H9 (cell line): ENCODE measurements at regions not wholly inside any gene's neighbourhood (a gene's known extent, or its start where the extent isn't known, plus 50 kb on each side); places are given as distances from the start of the nearest gene placed in this dataset.

Experiments
- DNase-seq: peaks from one replicate; pipeline ENCODE4 v3.0.0-alpha.2; 2017
- H2AFZ ChIP-seq: one replicate; pipeline ENCODE4 v1.6.1; 2013; ENCODE audit warnings: mild to moderate bottlenecking, low read length, control low read depth, moderate library complexity
- H2AK5ac ChIP-seq: 2 replicates; pipeline ENCODE4 v1.6.1; 2013; ENCODE audit warnings: low read length, control low read depth, mixed read lengths; ENCODE audit not compliant: insufficient read length
- H2BK120ac ChIP-seq: one replicate; pipeline ENCODE4 v1.6.1; 2013; ENCODE audit warnings: low read depth, mild to moderate bottlenecking, low read length, control low read depth, inconsistent platforms; ENCODE audit not compliant: poor library complexity, severe bottlenecking
- H2BK12ac ChIP-seq: 2 replicates; pipeline ENCODE4 v1.6.1; 2013; ENCODE audit warnings: low read length, control low read depth, mixed read lengths, low read depth; ENCODE audit not compliant: insufficient read length
- H2BK15ac ChIP-seq: 2 replicates; pipeline ENCODE4 v1.6.1; 2013; ENCODE audit warnings: low read depth, low read length, control low read depth
- H2BK20ac ChIP-seq: one replicate; pipeline ENCODE4 v1.6.1; 2013; ENCODE audit warnings: low read depth, mild to moderate bottlenecking, low read length, control low read depth, inconsistent platforms; ENCODE audit not compliant: poor library complexity, severe bottlenecking
- H2BK5ac ChIP-seq: 2 replicates; pipeline ENCODE4 v1.6.1; 2013; ENCODE audit warnings: low read length, control low read depth, mixed read lengths; ENCODE audit not compliant: insufficient read length
- H3K14ac ChIP-seq: 2 replicates; pipeline ENCODE4 v1.6.1; 2013; ENCODE audit warnings: low read length, control low read depth; ENCODE audit not compliant: insufficient read depth
- H3K18ac ChIP-seq: 2 replicates; pipeline ENCODE4 v1.6.1; 2013; ENCODE audit warnings: low read depth, mild to moderate bottlenecking, mixed read lengths, low read length, control low read depth; ENCODE audit not compliant: insufficient read length
- H3K23ac ChIP-seq: 2 replicates; pipeline ENCODE4 v1.6.1; 2013; ENCODE audit warnings: low read length, control low read depth, mixed read lengths, low read depth; ENCODE audit not compliant: insufficient read length
- H3K23me2 ChIP-seq: 2 replicates; pipeline ENCODE4 v1.6.1; 2013; ENCODE audit warnings: low read depth, mild to moderate bottlenecking, mixed read lengths, low read length, control low read depth; ENCODE audit not compliant: insufficient read length, poor library complexity, severe bottlenecking
- H3K27ac ChIP-seq: 2 replicates; pipeline ENCODE4 v1.5.1; 2013; ENCODE audit warnings: low read length, control low read depth, mixed read lengths, low read depth; ENCODE audit not compliant: insufficient read length
- H3K27me3 ChIP-seq: 2 replicates; pipeline ENCODE4 v1.6.1; 2013; ENCODE audit warnings: low read length, control low read depth, inconsistent platforms; ENCODE audit not compliant: insufficient read depth
- H3K4ac ChIP-seq: 2 replicates; pipeline ENCODE4 v1.6.1; 2013; ENCODE audit warnings: low read depth, mild to moderate bottlenecking, control low read depth, inconsistent platforms, low read length, moderate library complexity
- H3K4me1 ChIP-seq: 2 replicates; pipeline ENCODE4 v1.6.1; 2013; ENCODE audit warnings: low read length, control low read depth, inconsistent platforms; ENCODE audit not compliant: insufficient read depth
- H3K4me2 ChIP-seq: 2 replicates; pipeline ENCODE4 v1.6.1; 2013; ENCODE audit warnings: low read length, control low read depth, mixed read lengths; ENCODE audit not compliant: insufficient read length, insufficient read depth
- H3K56ac ChIP-seq: 2 replicates; pipeline ENCODE4 v1.6.1; 2013; ENCODE audit warnings: low read depth, mild to moderate bottlenecking, mixed read lengths, low read length, control low read depth; ENCODE audit not compliant: insufficient read length
- H3K79me1 ChIP-seq: 2 replicates; pipeline ENCODE4 v1.6.1; 2013; ENCODE audit warnings: low read depth, mild to moderate bottlenecking, moderate library complexity, low read length, control low read depth, inconsistent platforms; ENCODE audit not compliant: insufficient read depth, poor library complexity, severe bottlenecking
- H3K79me2 ChIP-seq: 2 replicates; pipeline ENCODE4 v1.6.1; 2013; ENCODE audit warnings: low read length, control low read depth, inconsistent platforms; ENCODE audit not compliant: insufficient read depth
- H3K9ac ChIP-seq: 2 replicates; pipeline ENCODE4 v1.6.1; 2013; ENCODE audit warnings: low read length, control low read depth, mixed read lengths; ENCODE audit not compliant: insufficient read length; ENCODE audit errors: extremely low read depth
- H3K9me3 ChIP-seq: one replicate; pipeline ENCODE4 v1.6.1; 2013; ENCODE audit warnings: low read depth, low read length, inconsistent platforms; ENCODE audit not compliant: control insufficient read depth
- H3T11ph ChIP-seq: one replicate; pipeline ENCODE4 v1.6.1; 2013; ENCODE audit warnings: mild to moderate bottlenecking, low read length, control low read depth, inconsistent platforms
- H4K20me1 ChIP-seq: one replicate; pipeline ENCODE4 v1.6.1; 2013; ENCODE audit not compliant: control insufficient read depth, insufficient read length, insufficient read depth
- H4K5ac ChIP-seq: 2 replicates; pipeline ENCODE4 v1.6.1; 2013; ENCODE audit warnings: low read depth, mild to moderate bottlenecking, mixed read lengths, low read length, control low read depth; ENCODE audit not compliant: insufficient read length
- H4K8ac ChIP-seq: replicated peaks from 2 replicates; pipeline ENCODE4 v1.6.1; 2013; ENCODE audit warnings: low read length, control low read depth, mixed read lengths, low read depth; ENCODE audit not compliant: insufficient read length
- H4K91ac ChIP-seq: 2 replicates; pipeline ENCODE4 v1.6.1; 2013; ENCODE audit warnings: low read depth, mild to moderate bottlenecking, moderate library complexity, mixed read lengths, low read length, control low read depth; ENCODE audit not compliant: insufficient read length
- H3K27ac Mint-ChIP-seq, 3 experiments: 2 replicates in 2 of 3; 3 replicates in 1 of 3; pipeline ENCODE4 v1.8.0; 2020 to 2021; ENCODE audit warnings: mixed read lengths in 3 of 3, mild to moderate bottlenecking in 1 of 3, moderate library complexity in 1 of 3
- H3K27me3 Mint-ChIP-seq: 2 replicates; pipeline ENCODE4 v1.8.0; 2021; ENCODE audit warnings: low read depth, mild to moderate bottlenecking, moderate library complexity, mixed read lengths
- H3K36me3 Mint-ChIP-seq, 3 experiments: 2 replicates in 2 of 3; 3 replicates in 1 of 3; pipeline ENCODE4 v1.8.0; 2020 to 2021; ENCODE audit warnings: low read depth in 3 of 3, mixed read lengths in 3 of 3; ENCODE audit not compliant: insufficient read depth in 1 of 3
- H3K4me1 Mint-ChIP-seq, 2 experiments: 2 replicates each; pipeline ENCODE4 v1.8.0; 2020; ENCODE audit warnings: mixed read lengths in 2 of 2
- H3K4me3 Mint-ChIP-seq, 2 experiments: 2 replicates in 1 of 2; 3 replicates in 1 of 2; pipeline ENCODE4 v1.8.0; 2020 to 2021; ENCODE audit warnings: mild to moderate bottlenecking in 2 of 2, mixed read lengths in 2 of 2, moderate library complexity in 1 of 2
- H3K9me3 Mint-ChIP-seq, 2 experiments: 2 replicates in 1 of 2; 3 replicates in 1 of 2; pipeline ENCODE4 v1.8.0; 2020; ENCODE audit warnings: mild to moderate bottlenecking in 2 of 2, mixed read lengths in 2 of 2, moderate library complexity in 1 of 2
- WGBS: extraction: QIAGEN DNeasy Blood & Tissue Kit; methylation state at CpG from one replicate; pipeline ENCODE4 v1.1.7; 2013; ENCODE audit warnings: missing lambda C conversion rate, low lambda C conversion rate, mixed read lengths; ENCODE audit not compliant: insufficient read length; ENCODE audit errors: extremely low coverage; 5-methylcytosine and 5-hydroxymethylcytosine counted together
- TF ChIP-seq, protein P1 (sequence below): fragments of 200-600 bp; sonication (generic); conservative IDR thresholded peaks from 3 replicates; pipeline ENCODE4 v1.8.0; 2021; ENCODE audit warnings: antibody characterized with exemption, mild to moderate bottlenecking

GRCh38 chr17:83151056-83151441, 71.6 kb downstream of the METRNL start:
- Mint-ChIP-seq H3K27me3 (peaks cover 2% of the 10 kb centered on the region), H3K4me3 (no peak overlapping the region), H3K9me3 (peaks cover 0 to 10% of the 10 kb centered on the region in 2 experiments; a peak in 3 of 5 replicates), H3K36me3 (no peaks in the 10 kb centered on the region; a peak in 1 of 7 replicates), H3K27ac (peak overlapping the region in 1 of 3 experiments; percentile 92; a peak in 4 of 7 replicates), H3K4me1 (peaks cover 17 to 21% of the 10 kb centered on the region in 2 experiments)
- Histone ChIP-seq H3K9ac (no peak overlapping the region), H3T11ph (no peak overlapping the region), H3K56ac (no peak overlapping the region), H3K4ac (no peak overlapping the region), H2BK12ac (no peak overlapping the region), H3K27me3 (no peaks in the 10 kb centered on the region), H2AFZ (no peak overlapping the region), H2BK15ac (no peak overlapping the region), H3K14ac (peak overlapping the region; percentile 28; the same call in 1 of the 2 replicates), H3K79me1 (no peaks in the 10 kb centered on the region), H2AK5ac (no peak overlapping the region), H4K8ac (no peak overlapping the region), H3K18ac (no peak overlapping the region), H3K4me1 (0 out of 2 replicates have a peak, but pooled peaks cover 1% of the 10 kb centered on the region), H2BK20ac (no peak overlapping the region), H3K23me2 (no peaks in the 10 kb centered on the region), H3K23ac (no peak overlapping the region), H3K27ac (no peak overlapping the region), H3K79me2 (no peaks in the 10 kb centered on the region), H3K4me2 (no peak overlapping the region), H4K5ac (no peak overlapping the region), H4K20me1 (no peaks in the 10 kb centered on the region), H2BK5ac (no peak overlapping the region), H4K91ac (no peak overlapping the region), H2BK120ac (no peak overlapping the region), H3K9me3 (no peaks in the 10 kb centered on the region)
- TF ChIP-seq, protein P1, sequence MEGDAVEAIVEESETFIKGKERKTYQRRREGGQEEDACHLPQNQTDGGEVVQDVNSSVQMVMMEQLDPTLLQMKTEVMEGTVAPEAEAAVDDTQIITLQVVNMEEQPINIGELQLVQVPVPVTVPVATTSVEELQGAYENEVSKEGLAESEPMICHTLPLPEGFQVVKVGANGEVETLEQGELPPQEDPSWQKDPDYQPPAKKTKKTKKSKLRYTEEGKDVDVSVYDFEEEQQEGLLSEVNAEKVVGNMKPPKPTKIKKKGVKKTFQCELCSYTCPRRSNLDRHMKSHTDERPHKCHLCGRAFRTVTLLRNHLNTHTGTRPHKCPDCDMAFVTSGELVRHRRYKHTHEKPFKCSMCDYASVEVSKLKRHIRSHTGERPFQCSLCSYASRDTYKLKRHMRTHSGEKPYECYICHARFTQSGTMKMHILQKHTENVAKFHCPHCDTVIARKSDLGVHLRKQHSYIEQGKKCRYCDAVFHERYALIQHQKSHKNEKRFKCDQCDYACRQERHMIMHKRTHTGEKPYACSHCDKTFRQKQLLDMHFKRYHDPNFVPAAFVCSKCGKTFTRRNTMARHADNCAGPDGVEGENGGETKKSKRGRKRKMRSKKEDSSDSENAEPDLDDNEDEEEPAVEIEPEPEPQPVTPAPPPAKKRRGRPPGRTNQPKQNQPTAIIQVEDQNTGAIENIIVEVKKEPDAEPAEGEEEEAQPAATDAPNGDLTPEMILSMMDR = no peak
- no peak for DNase-seq
- no CpG with 5 or more reads among the region's 16 CpGs for WGBS
